BLaER1 treated with 17β-estradiol and CSF1 and Interleukin-3, amounts not matched to agents 10 nM and 100 nM (cell line): ENCODE measurements at regions not wholly inside any gene's neighbourhood (a gene's known extent, or its start where the extent isn't known, plus 50 kb on each side); places are given as distances from the start of the nearest gene placed in this dataset.
"Not testable (repeated sequence)": the region's sequence is repeated elsewhere in the genome, so short reads cannot be mapped to it uniquely, and the experiment has no call there.

Source experiments
- H3K27ac ChIP-seq, 11 experiments: shearing (Covaris generic); formaldehyde crosslinking; 2 replicates each; pipeline ENCODE4 v1.8.1; 2022
- H3K27me3 ChIP-seq, 11 experiments: shearing (Covaris generic); formaldehyde crosslinking; 2 replicates each; pipeline ENCODE4 v1.8.1; 2022
- H3K36me3 ChIP-seq, 11 experiments: shearing (Covaris generic); formaldehyde crosslinking; 2 replicates each; pipeline ENCODE4 v1.8.1; 2022
- H3K4me1 ChIP-seq, 10 experiments: shearing (Covaris generic); formaldehyde crosslinking; 2 replicates each; pipeline ENCODE4 v1.8.1; 2022
- H3K4me2 ChIP-seq, 11 experiments: shearing (Covaris generic); formaldehyde crosslinking; 2 replicates each; pipeline ENCODE4 v1.8.1; 2022
- H3K4me3 ChIP-seq, 10 experiments: shearing (Covaris generic); formaldehyde crosslinking; 2 replicates each; pipeline ENCODE4 v1.8.1; 2022
- H3K9ac ChIP-seq, 11 experiments: shearing (Covaris generic); formaldehyde crosslinking; 2 replicates each; pipeline ENCODE4 v1.8.1; 2022
- H3K9me3 ChIP-seq, 11 experiments: shearing (Covaris generic); formaldehyde crosslinking; replicated peaks in 1 of 11; 2 replicates each; pipeline ENCODE4 v1.8.1; 2022
- H4K20me1 ChIP-seq, 11 experiments: shearing (Covaris generic); formaldehyde crosslinking; 2 replicates each; pipeline ENCODE4 v1.8.1; 2022
- Cebpa-rat ChIP-seq, 11 experiments: shearing (Covaris generic); IDR thresholded peaks; 2 replicates each; pipeline ENCODE4 v1.8.1; 2022

- Histone ChIP-seq H3K4me3 (no peak overlapping the region), H3K9me3 (peaks cover 13 to 29% (median 22%) of the 10 kb centered on the region in 11 experiments), H3K4me1 (peaks cover 0 to 15% (median 11%) of the 10 kb centered on the region in 10 experiments; a peak in 10 of 20 replicates), H3K27ac (no peak overlapping the region), H3K27me3 (no peaks in the 10 kb centered on the region), H4K20me1 (no peaks in the 10 kb centered on the region), H3K36me3 (no peaks in the 10 kb centered on the region), H3K4me2 (no peak overlapping the region), H3K9ac (no peak overlapping the region)
- no peak for TF ChIP-seq Cebpa-rat (IDR thresholded peaks at IDR 0.05)
Measured at GRCh38 chrX:1874899-1875298, 260.0 kb downstream of the ASMT start.

DNA sequence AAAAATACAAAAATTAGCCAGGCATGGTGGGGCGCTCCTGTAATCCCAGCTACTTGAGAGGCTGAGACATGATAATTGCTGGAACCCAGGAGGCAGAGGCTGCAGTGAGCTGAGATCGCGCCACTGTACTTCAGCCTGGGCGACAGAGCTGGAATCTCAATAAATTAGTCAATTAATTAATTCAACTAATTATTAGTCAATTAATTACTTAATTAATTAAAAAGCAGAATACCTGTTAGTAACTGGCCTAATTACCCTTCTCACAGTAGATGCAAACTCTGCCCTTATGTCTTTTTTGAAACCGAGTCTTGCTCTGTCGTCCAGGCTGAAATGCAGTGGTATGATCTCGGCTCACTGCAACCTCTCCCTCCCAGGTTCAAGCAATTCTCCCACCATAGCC, 261.2 kb downstream of the ASMT start:
- no peak for TF ChIP-seq Cebpa-rat (IDR thresholded peaks at IDR 0.05)
- no peaks in the 10 kb centered on the region for H3K36me3 ChIP-seq
- no peak overlapping the region for H3K4me3 ChIP-seq
- no peak overlapping the region for H3K9ac ChIP-seq
- H3K27me3 ChIP-seq = no peaks in the 10 kb centered on the region
- peaks cover 0 to 4% (median 2%) of the 10 kb centered on the region in 10 experiments; a peak in 5 of 20 replicates for H3K4me1 ChIP-seq
- no peak overlapping the region for H3K4me2 ChIP-seq
- peaks cover 13 to 29% (median 23%) of the 10 kb centered on the region in 11 experiments for H3K9me3 ChIP-seq
- no peak overlapping the region for H3K27ac ChIP-seq
- no peaks in the 10 kb centered on the region for H4K20me1 ChIP-seq

DNA sequence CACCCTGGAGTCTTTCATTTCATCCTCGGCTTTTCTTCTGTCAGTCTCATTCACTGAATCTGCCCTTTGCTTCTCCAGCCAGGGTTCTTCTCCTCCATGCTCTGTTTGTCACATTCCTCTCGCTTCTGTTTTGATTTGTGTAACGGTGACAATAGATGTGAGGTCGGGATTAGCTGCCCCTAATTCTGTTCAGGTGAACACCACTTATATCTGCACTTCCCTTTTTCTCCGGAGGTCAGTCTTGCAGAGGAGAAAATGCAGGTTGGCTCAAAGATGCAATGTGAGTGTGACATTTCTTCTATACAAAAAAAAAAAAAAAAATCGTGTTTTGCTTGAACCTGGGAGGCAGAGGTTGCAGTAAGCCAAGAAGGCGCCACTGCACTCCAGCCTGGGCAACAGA, 262.9 kb downstream of the ASMT start:
- no peak for TF ChIP-seq Cebpa-rat (IDR thresholded peaks at IDR 0.05)
- Histone ChIP-seq H3K27ac (no peak overlapping the region), H4K20me1 (no peaks in the 10 kb centered on the region), H3K4me1 (no peaks in the 10 kb centered on the region), H3K4me3 (no peak overlapping the region), H3K36me3 (no peaks in the 10 kb centered on the region), H3K9ac (no peak overlapping the region), H3K9me3 (peaks cover 13 to 29% (median 23%) of the 10 kb centered on the region in 11 experiments), H3K27me3 (no peaks in the 10 kb centered on the region), H3K4me2 (no peak overlapping the region)

GRCh38 chrX:1880884-1881817, 266.3 kb downstream of the ASMT start:
- not testable (repeated sequence) for H3K4me3 ChIP-seq, H3K4me2 ChIP-seq, H3K36me3 ChIP-seq, H3K27me3 ChIP-seq, H3K9ac ChIP-seq, H3K27ac ChIP-seq, H4K20me1 ChIP-seq
- Histone ChIP-seq H3K4me1 (peaks cover 0 to 11% (median 0%) of the 10 kb centered on the region in 10 experiments; a peak in 3 of 20 replicates), H3K9me3 (peaks cover 13 to 29% (median 23%) of the 10 kb centered on the region in 11 experiments)

DNA sequence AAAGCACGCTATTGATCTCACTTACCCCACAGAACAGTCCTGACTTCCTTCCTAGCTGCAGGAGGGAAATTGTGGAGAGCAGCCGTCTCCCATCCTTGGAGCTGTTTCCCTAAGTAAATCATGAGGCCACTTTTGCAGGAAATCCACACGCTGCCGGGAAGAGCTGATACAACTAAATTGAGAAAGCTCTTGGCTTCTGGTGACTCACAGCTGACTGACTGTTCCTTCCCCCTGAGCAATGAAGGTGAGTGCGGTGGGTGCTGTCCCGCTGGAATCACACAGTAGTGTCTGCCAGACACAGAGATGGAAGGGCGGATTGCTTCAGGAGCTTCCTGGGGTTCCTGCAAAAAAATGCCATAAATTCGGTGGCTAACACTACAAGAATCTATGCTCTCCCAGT, 268.9 kb downstream of the ASMT start:
- H3K27me3 ChIP-seq = no peaks in the 10 kb centered on the region
- H3K9me3 ChIP-seq = peaks cover 9 to 23% (median 13%) of the 10 kb centered on the region in 11 experiments
- TF ChIP-seq Cebpa-rat (IDR thresholded peaks at IDR 0.05) = no peak
- peaks cover 0 to 11% (median 0%) of the 10 kb centered on the region in 10 experiments; a peak in 3 of 20 replicates for H3K4me1 ChIP-seq
- no peak overlapping the region for H3K9ac ChIP-seq
- H3K4me3 ChIP-seq = no peak overlapping the region
- no peaks in the 10 kb centered on the region for H3K36me3 ChIP-seq
- H3K4me2 ChIP-seq = peak overlapping the region in 3 of 11 experiments; percentile 5 to 43 (median 18); a peak in 2 of 22 replicates
- H4K20me1 ChIP-seq = no peaks in the 10 kb centered on the region
- no peak overlapping the region for H3K27ac ChIP-seq

DNA sequence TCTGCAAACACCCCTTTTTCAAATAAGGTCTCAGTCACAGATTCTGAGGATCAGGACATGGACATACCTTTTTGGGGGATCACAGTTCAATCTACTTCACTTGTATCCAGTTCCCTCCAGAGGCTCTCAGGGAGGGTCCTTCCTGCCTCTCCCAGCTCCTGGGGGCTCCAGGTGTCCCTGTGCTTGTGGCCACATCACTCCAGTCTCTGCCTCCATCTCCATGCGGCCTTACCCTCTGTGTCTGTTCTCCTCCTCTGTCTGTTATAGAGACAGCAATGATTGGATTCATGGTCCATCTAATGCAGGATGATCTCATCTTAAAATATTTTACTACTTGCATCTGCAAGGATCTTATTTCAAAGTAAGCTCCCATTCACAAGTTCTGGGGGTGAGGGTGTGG, 269.6 kb downstream of the ASMT start:
- Histone ChIP-seq H3K9me3 (peaks cover 3 to 16% (median 6%) of the 10 kb centered on the region in 11 experiments; a peak in 21 of 22 replicates), H3K36me3 (no peaks in the 10 kb centered on the region), H3K4me2 (no peak overlapping the region), H4K20me1 (no peaks in the 10 kb centered on the region), H3K9ac (no peak overlapping the region), H3K4me1 (peaks cover 0 to 11% (median 0%) of the 10 kb centered on the region in 10 experiments; a peak in 3 of 20 replicates), H3K4me3 (no peak overlapping the region), H3K27ac (no peak overlapping the region), H3K27me3 (no peaks in the 10 kb centered on the region)
- TF ChIP-seq Cebpa-rat (IDR thresholded peaks at IDR 0.05) = no peak

DNA sequence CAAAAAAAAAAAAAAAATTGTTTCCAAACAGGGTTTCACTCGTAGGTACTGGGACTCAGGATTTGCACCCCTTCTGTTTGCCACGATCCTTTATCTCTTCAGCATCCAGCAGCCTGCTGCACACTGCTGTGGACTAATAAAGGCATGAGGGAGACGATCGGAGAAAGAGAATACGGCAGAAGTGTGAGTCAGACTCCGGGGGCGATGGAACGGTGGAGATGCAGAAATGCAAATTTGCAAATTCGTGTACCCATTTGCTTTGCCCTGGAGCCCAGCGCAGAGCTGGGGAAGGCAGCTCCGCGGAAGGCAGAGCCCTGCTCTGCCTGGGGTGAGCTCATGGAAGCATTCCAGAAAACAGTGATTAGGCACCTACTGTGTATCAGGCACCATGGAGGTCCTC, 270.3 kb downstream of the ASMT start:
- Histone ChIP-seq H4K20me1 (no peaks in the 10 kb centered on the region), H3K27me3 (no peaks in the 10 kb centered on the region)
- no peak for TF ChIP-seq Cebpa-rat (IDR thresholded peaks at IDR 0.05)

GRCh38 chrX:1888305-1888704, 273.4 kb downstream of the ASMT start:
- H3K9ac ChIP-seq, H4K20me1 ChIP-seq, H3K4me2 ChIP-seq, H3K27me3 ChIP-seq, H3K4me3 ChIP-seq, H3K4me1 ChIP-seq, H3K9me3 ChIP-seq, H3K36me3 ChIP-seq: not testable (repeated sequence)
- H3K27ac ChIP-seq = peak overlapping the region in 4 of 11 experiments; percentile 54 to 65 (median 58); a peak in 8 of 22 replicates

More for the DNA sequence above, 270.3 kb downstream of the ASMT start:
- H3K27ac ChIP-seq = no peak overlapping the region
- no peak overlapping the region for H3K9ac ChIP-seq
- H3K4me2 ChIP-seq = no peak overlapping the region; a peak in 1 of 22 replicates
- H3K4me1 ChIP-seq = peaks cover 0 to 11% (median 0%) of the 10 kb centered on the region in 10 experiments; a peak in 3 of 20 replicates
- H3K36me3 ChIP-seq = no peaks in the 10 kb centered on the region
- peaks cover 0 to 13% (median 4%) of the 10 kb centered on the region in 11 experiments; a peak in 5 of 22 replicates for H3K9me3 ChIP-seq
- H3K4me3 ChIP-seq = no peak overlapping the region

- H3K36me3 ChIP-seq = no peaks in the 10 kb centered on the region
- H3K4me3 ChIP-seq = no peak overlapping the region
- no peak overlapping the region for H3K9ac ChIP-seq
- H3K27me3 ChIP-seq = peaks cover 0 to 10% (median 0%) of the 10 kb centered on the region in 11 experiments; a peak in 1 of 22 replicates
- peaks cover 0 to 12% (median 3%) of the 10 kb centered on the region in 10 experiments; a peak in 8 of 20 replicates for H3K4me1 ChIP-seq
- H4K20me1 ChIP-seq = no peaks in the 10 kb centered on the region
- peaks cover 0 to 2% (median 0%) of the 10 kb centered on the region in 11 experiments; a peak in 5 of 22 replicates for H3K9me3 ChIP-seq
- no peak for TF ChIP-seq Cebpa-rat (IDR thresholded peaks at IDR 0.05)
- H3K27ac ChIP-seq = no peak overlapping the region
- H3K4me2 ChIP-seq = no peak overlapping the region
Measured at GRCh38 chrX:1894026-1894294, 279.1 kb downstream of the ASMT start.
